ENCODE measurements at regions not wholly inside any gene's neighbourhood (a gene's known extent, or its start where the extent isn't known, plus 50 kb on each side); places are given as distances from the start of the nearest gene placed in this dataset.
"Not testable (repeated sequence)": the region's sequence is repeated elsewhere in the genome, so short reads cannot be mapped to it uniquely, and the experiment has no call there.

- no peak overlapping the region for H3K27ac ChIP-seq
- H3K27me3 ChIP-seq = no peaks in the 10 kb centered on the region
- H3K9me3 ChIP-seq = no peaks in the 10 kb centered on the region
- no peak for TF ChIP-seq CTCF (IDR thresholded peaks at IDR 0.05)
- no peak overlapping the region for H3K4me3 ChIP-seq
- no peak for DNase-seq (ENCODE audit: low spot score)
- H3K4me1 ChIP-seq = no peaks in the 10 kb centered on the region
- no peaks in the 10 kb centered on the region for H3K36me3 ChIP-seq
These were observed 328.2 kb downstream of the TUSC1 start for GRCh38 chr9:25350011-25350410.

- no peaks in the 10 kb centered on the region for H3K27me3 ChIP-seq
- no peak overlapping the region for H3K27ac ChIP-seq
- H3K9me3 ChIP-seq = no peaks in the 10 kb centered on the region
- no peaks in the 10 kb centered on the region for H3K36me3 ChIP-seq
- TF ChIP-seq CTCF (IDR thresholded peaks at IDR 0.05) = no peak
- H3K4me1 ChIP-seq = no peaks in the 10 kb centered on the region
- H3K4me3 ChIP-seq = no peak overlapping the region
- DNase-seq (ENCODE audit: low spot score) = no peak
These were observed 356.1 kb downstream of the TUSC1 start for GRCh38 chr9:25322142-25322541.

GRCh38 chr9:25310961-25311360 lies 367.3 kb downstream of the TUSC1 start:
- no peak for TF ChIP-seq CTCF (IDR thresholded peaks at IDR 0.05)
- Histone ChIP-seq H3K9me3 (no peaks in the 10 kb centered on the region), H3K27ac (no peak overlapping the region), H3K4me1 (no peaks in the 10 kb centered on the region), H3K36me3 (no peaks in the 10 kb centered on the region), H3K27me3 (no peaks in the 10 kb centered on the region), H3K4me3 (no peak overlapping the region)
- DNase-seq (ENCODE audit: low spot score) = no peak

- no peaks in the 10 kb centered on the region for H3K36me3 ChIP-seq
- no peaks in the 10 kb centered on the region for H3K9me3 ChIP-seq
- no peak overlapping the region for H3K27ac ChIP-seq
- no peak for TF ChIP-seq CTCF (IDR thresholded peaks at IDR 0.05)
- no peak overlapping the region for H3K4me3 ChIP-seq
- H3K27me3 ChIP-seq = no peaks in the 10 kb centered on the region
- no peaks in the 10 kb centered on the region for H3K4me1 ChIP-seq
- DNase-seq (ENCODE audit: low spot score) = no peak
These were observed 369.7 kb downstream of the TUSC1 start for GRCh38 chr9:25308549-25308948.

- no peak for TF ChIP-seq CTCF (IDR thresholded peaks at IDR 0.05)
- no peak for DNase-seq (ENCODE audit: low spot score)
- Histone ChIP-seq H3K9me3 (no peaks in the 10 kb centered on the region), H3K27me3 (no peaks in the 10 kb centered on the region), H3K4me1 (no peaks in the 10 kb centered on the region), H3K36me3 (no peaks in the 10 kb centered on the region), H3K27ac (no peak overlapping the region), H3K4me3 (no peak overlapping the region)
These were observed 375.6 kb downstream of the TUSC1 start for GRCh38 chr9:25302601-25303000.

- H3K36me3 ChIP-seq, H3K27ac ChIP-seq: not testable (repeated sequence)
These were observed 390.0 kb downstream of the TUSC1 start for GRCh38 chr9:25288195-25288594.

More at GRCh38 chr9:25288195-25288594, 390.0 kb downstream of the TUSC1 start:
- not testable (repeated sequence) for H3K4me3 ChIP-seq; H3K9me3 ChIP-seq; DNase-seq (ENCODE audit: low spot score); H3K4me1 ChIP-seq; H3K27me3 ChIP-seq

Measured in right atrium auricular region (tissue), 2 donors.